ENCODE measurements at regions not wholly inside any gene's neighbourhood (a gene's known extent, or its start where the extent isn't known, plus 50 kb on each side); places are given as distances from the start of the nearest gene placed in this dataset.

DNA sequence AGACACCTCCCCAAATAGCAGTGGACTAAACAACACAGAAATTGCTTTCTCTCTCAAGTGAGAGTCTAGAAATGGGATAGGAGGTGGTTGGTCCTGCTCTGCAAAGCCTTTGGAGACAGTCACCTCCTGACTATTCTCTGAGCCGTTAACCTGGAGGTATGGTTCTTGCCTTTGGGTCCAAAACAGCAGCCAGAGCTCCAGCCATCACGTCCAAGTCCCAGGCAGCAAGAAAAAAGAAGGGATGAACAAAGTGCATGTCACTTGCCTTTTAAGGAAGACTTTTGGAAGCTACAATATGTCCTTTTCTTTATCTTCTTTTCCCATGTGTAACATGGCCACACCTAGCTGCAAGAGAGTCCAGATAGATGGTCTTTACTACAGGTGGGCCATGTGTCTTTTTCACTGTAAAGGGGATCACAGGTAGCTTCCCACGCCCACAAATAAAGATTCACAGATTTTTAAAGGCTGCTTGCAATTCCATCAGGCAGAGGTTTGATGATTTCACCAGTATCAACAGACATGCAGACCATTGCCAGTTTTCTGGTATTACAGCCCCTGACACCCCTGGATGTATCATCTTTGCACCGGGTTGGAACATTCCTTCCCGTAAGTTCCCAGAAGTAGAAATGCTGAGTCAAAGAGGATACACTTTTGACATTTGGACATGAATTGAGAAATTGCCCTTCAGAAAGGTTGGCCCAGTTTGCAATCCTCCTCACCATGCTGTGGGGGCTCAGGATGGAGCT is 66.0 kb downstream of the MYEOV start:
- Histone ChIP-seq H3K27me3 (ENCODE audit: control insufficient read depth, insufficient read depth, low read length) (no peaks in the 10 kb centered on the region), H2AK9ac (replicated peaks; ENCODE audit: low read depth, low read length, poor library complexity) (no peak overlapping the region), H3K79me1 (ENCODE audit: low read depth in 1 of 2, low read length in 2 of 2) (peaks cover 3 to 5% of the 10 kb centered on the region in 2 experiments; a peak in 1 of 4 replicates), H2BK20ac (ENCODE audit: low read depth, low read length) (peak overlapping the region; percentile 26; the same call in 1 of the 2 replicates), H2AFZ (replicated peaks; ENCODE audit: low read length, poor library complexity) (no peak overlapping the region), H2BK120ac (ENCODE audit: low read depth, low read length) (0 out of 2 replicates have a peak overlapping the region, but pooled peaks have one; percentile 13), H3K23ac (ENCODE audit: low read depth, low read length) (no peak overlapping the region), H3K18ac (ENCODE audit: low read depth, low read length) (no peak overlapping the region), H3K4me1 (ENCODE audit: control insufficient read depth, insufficient read depth, low read length) (peaks cover 2% of the 10 kb centered on the region; the same call in 1 of the 2 replicates), H3K9me1 (ENCODE audit: insufficient read depth, low read length) (no peaks in the 10 kb centered on the region), H4K20me1 (ENCODE audit: insufficient read depth, low read length) (no peaks in the 10 kb centered on the region), H4K91ac (ENCODE audit: insufficient read depth, low read depth, low read length) (no peak overlapping the region; the same call in 1 of the 2 replicates), H3K4me2 (ENCODE audit: low read depth, low read length) (no peak overlapping the region), H2AK5ac (ENCODE audit: low read depth, low read length) (0 out of 2 replicates have a peak overlapping the region, but pooled peaks have one; percentile 17), H3K36me3 (ENCODE audit: control insufficient read depth, insufficient read depth, low read length) (no peaks in the 10 kb centered on the region), H3K14ac (replicated peaks; ENCODE audit: low read depth, low read length) (no peak overlapping the region; the same call in 1 of the 2 replicates), H4K5ac (ENCODE audit: low read depth, low read length) (no peak overlapping the region), H4K8ac (ENCODE audit: low read depth in 2 of 2, low read length in 2 of 2) (no peak overlapping the region), H3K4ac (ENCODE audit: low read depth, low read length) (peak overlapping the region; percentile 60), H3K56ac (ENCODE audit: extremely low read depth, insufficient read depth, low read length) (no peak overlapping the region), H3K9me3 (ENCODE audit: control insufficient read depth, insufficient read depth, low read length) (peaks cover 5% of the 10 kb centered on the region), H2BK15ac (ENCODE audit: low read depth, low read length) (0 out of 3 replicates have a peak overlapping the region, but pooled peaks have one; percentile 13), H3K27ac (ENCODE audit: insufficient read depth, low read length) (no peak overlapping the region), H3K9ac (ENCODE audit: low read depth, low read length) (no peak overlapping the region), H2BK5ac (ENCODE audit: low read depth, low read length, poor library complexity, severe bottlenecking) (no peak overlapping the region), H3K4me3 (ENCODE audit: insufficient read depth, low read depth, low read length) (no peak overlapping the region)
- ATAC-seq (ENCODE audit: low read depth) (no peak), DNase-seq (peak; percentile 55)
- CTCF ChIA-PET: no interaction called here
- in situ Hi-C loops (cut with MboI; ENCODE audit: low sequenced_read_pairs): no loop called here
- intact Hi-C loops (cut with micrococcal nuclease): no loop called here
- 100% methylated on average over 1 of the region's 5 CpGs; no CpG with 5 or more reads in 1 of the 2 experiments for WGBS, 2 experiments (ENCODE audit: extremely low coverage in 2 of 2, insufficient read length in 1 of 2)
- dilution Hi-C loops (cut with HindIII; ENCODE audit: low sequenced_read_pairs, unreplicated experiment): no loop called here
- TF ChIP-seq NFE2L2 (IDR thresholded peaks at IDR 0.05; ENCODE audit: low read depth, low read length) (peak; percentile 25; the same call in 1 of the 2 replicates), POLR2A (IDR thresholded peaks at IDR 0.05; ENCODE audit: low read depth, low read length) (no peak), RAD21 (IDR thresholded peaks at IDR 0.05; ENCODE audit: low read length) (no peak), MAFK (IDR thresholded peaks at IDR 0.05; ENCODE audit: low read depth, low read length) (no peak), SMC3 (IDR thresholded peaks at IDR 0.05; ENCODE audit: low read depth, low read length) (no peak)
- TF ChIP-seq, protein P1, sequence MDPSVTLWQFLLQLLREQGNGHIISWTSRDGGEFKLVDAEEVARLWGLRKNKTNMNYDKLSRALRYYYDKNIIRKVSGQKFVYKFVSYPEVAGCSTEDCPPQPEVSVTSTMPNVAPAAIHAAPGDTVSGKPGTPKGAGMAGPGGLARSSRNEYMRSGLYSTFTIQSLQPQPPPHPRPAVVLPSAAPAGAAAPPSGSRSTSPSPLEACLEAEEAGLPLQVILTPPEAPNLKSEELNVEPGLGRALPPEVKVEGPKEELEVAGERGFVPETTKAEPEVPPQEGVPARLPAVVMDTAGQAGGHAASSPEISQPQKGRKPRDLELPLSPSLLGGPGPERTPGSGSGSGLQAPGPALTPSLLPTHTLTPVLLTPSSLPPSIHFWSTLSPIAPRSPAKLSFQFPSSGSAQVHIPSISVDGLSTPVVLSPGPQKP (IDR thresholded peaks at IDR 0.05; ENCODE audit: borderline replicate concordance, low read depth, low read length): no peak
- no TSS peak for BruUV-seq (replicated peaks)
- POLR2A ChIA-PET (ENCODE audit: unreplicated experiment): no interaction called here

Measured in IMR-90 (cell line).